GM10248 (cell line): ENCODE measurements at regions not wholly inside any gene's neighbourhood (a gene's known extent, or its start where the extent isn't known, plus 50 kb on each side); places are given as distances from the start of the nearest gene placed in this dataset.
"Not testable (repeated sequence)": the region's sequence is repeated elsewhere in the genome, so short reads cannot be mapped to it uniquely, and the experiment has no call there.

ENCODE experiments used
- CTCF ChIA-PET: fragments of 300-600 bp; sonication (Branson Sonifier 250); formaldehyde crosslinking; extraction: SDS; loops from one replicate; lab custom pipeline; 2021; ENCODE audit warnings: antibody characterized with exemption; lab: Yijun Ruan, JAX
- POLR2A ChIA-PET: fragments of 350-650 bp; sonication (Branson Sonifier 250); formaldehyde crosslinking; extraction: SDS; loops from one replicate; lab custom pipeline; 2020; ENCODE audit warnings: antibody characterized with exemption; lab: Yijun Ruan, JAX
- DNase-seq: peaks from one replicate; pipeline ENCODE4 v3.0.0; 2012; ENCODE audit errors: extremely low spot score
- CTCF ChIP-seq: IDR thresholded peaks from 2 replicates; pipeline ENCODE4 v1.5.1; 2012; ENCODE audit warnings: mild to moderate bottlenecking, low read depth; ENCODE audit errors: extremely low read depth, missing control alignments, control extremely low read depth

DNA sequence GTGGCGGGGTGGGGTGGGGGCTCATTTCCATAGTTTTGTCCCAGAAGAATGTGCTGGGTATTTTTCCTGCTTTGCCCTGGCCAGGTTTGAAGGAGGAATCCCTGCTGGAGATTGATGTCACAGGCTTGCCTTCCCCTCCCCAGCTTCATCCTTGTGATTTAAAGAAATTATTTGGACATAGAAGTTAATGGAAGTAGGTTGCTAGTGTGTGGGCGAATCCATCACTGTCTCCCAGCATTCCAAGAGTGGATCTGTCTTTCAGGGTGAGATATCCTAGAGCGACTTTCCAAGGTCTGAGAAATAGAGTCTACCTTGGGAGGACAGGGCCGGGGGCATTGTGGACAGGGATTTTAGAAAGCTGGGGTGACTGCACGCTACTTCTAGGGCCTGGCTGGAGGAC is 64.9 kb upstream of the HSPA9 start:
- ChIA-PET POLR2A (no interaction called here), CTCF (interaction anchor here (1.3 to 8.2 kb wide), 7 partner anchors 11 to 622 kb away, joined by 4 to 60 read pairs (median 7); no protein-coding TSS in a partner anchor)
- DNase-seq = no peak
- TF ChIP-seq CTCF = no peak

DNA sequence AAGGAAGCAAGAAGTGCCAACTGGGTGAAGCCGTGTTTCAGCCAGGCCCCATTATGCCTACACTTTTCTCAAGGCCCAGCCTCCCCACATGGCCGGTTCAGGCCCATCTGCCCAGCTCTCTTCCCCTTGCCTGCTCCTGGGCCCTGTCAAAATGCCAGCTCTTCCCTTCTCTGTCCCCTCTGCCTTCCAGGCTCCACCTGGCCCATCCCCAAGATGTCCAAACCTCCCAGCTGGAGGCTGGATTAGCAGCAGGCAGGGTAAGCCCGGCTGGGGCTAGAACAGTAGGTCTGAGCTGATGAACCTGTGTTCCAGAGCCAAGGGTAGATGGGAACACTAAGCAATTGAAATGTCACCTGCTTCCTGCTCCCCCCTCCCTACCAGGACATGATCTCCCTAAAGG is 64.1 kb upstream of the HSPA9 start:
- CTCF ChIA-PET = interaction anchor here (0.6 to 8.2 kb wide), 4 partner anchors 12 to 150 kb away, joined by 3 to 60 read pairs (median 12); no protein-coding TSS in a partner anchor
- TF ChIP-seq CTCF = no peak
- no peak for DNase-seq
- POLR2A ChIA-PET = interaction anchor here (0.5 kb wide), 1 partner anchor 635 kb away, joined by 4 read pairs; no protein-coding TSS in a partner anchor

DNA sequence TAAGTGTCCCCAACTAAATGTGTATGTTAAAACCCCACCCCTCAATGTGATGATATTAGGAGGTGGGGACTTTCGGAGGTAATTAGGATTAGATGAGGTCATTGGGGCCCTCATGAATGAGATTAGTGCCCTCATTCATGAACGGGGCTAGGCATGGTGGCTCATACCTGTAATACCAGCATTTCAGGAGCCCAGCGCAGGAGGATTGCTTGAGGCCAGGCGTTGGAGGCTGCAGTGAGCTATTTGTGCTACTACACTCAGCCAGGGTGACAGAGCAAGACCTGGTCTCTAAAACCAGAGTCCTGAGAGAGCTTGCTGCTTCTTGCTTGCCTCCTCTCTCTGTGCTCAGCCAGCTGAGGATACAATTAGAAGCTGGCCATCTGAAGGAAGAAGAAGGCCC is 62.1 kb upstream of the HSPA9 start:
- DNase-seq = no peak
- no peak for TF ChIP-seq CTCF
- ChIA-PET POLR2A (no interaction called here), CTCF (interaction anchor here (2.1 to 8.2 kb wide), 3 partner anchors 8 to 152 kb away, joined by 5 to 60 read pairs (median 5); no protein-coding TSS in a partner anchor)

DNA sequence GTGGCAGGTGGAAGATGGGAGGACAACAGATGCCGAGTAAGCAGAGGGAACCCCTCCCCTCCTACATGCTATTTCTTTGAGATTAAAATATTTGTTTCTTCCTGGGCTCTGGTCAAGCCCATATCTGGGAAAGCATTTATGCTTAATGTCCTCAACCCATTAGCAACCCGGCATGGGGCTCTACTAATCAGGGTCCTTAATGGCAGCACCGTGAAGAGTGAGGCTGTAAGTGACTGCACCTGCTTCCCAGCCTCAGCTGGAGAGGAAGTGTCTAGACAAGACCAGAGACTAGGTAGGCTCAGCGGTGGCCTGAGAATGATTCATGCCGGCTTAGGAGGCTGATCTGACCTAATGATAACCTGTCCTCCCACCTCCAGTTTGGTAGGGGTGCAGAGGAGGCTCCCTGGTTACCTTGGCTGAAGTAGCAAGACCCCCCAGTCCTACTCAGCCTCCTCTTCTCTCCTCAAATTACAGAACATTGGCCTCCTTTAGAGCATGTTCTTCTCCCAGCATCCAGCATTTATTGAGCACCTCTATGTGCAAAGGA is 61.3 kb upstream of the HSPA9 start:
- DNase-seq = no peak
- ChIA-PET POLR2A (no interaction called here), CTCF (interaction anchor here (2.1 to 8.2 kb wide), 3 partner anchors 9 to 153 kb away, joined by 5 to 60 read pairs (median 5); no protein-coding TSS in a partner anchor)
- no peak for TF ChIP-seq CTCF

GRCh38 chr5:138635708-138636107 is 60.5 kb upstream of the HSPA9 start:
- no peak for DNase-seq
- POLR2A ChIA-PET = interaction anchor here (0.5 kb wide), 1 partner anchor 118 kb away, joined by 3 read pairs; no protein-coding TSS in a partner anchor
- CTCF ChIA-PET = interaction anchor here (2.1 to 8.2 kb wide), 2 partner anchors 10 to 15 kb away, joined by 5 to 60 read pairs; no protein-coding TSS in a partner anchor
- no peak for TF ChIP-seq CTCF

DNA sequence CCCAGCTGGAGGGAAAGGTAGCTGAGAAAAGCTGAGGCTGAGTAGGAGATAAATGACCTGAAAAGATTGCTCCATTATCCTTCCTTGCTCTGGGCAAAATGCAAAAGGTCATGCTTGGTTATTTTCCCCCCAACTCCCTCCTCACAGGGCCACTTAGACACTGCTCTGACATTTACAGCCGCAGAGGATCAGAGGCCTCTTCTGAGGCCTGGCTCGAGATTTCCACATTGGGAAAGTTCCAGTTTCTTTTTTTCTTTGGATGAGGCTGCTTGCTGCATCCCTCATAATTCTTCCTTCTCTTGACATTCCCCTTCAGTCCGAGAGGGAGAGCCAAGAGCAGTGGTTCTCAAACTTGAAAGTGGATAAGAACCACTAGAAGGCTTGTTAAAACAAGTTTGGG is 60.1 kb upstream of the HSPA9 start:
- DNase-seq = no peak
- TF ChIP-seq CTCF = no peak
- POLR2A ChIA-PET = interaction anchor here (0.5 kb wide), 1 partner anchor 119 kb away, joined by 3 read pairs; no protein-coding TSS in a partner anchor
- CTCF ChIA-PET = interaction anchor here (2.1 to 8.2 kb wide), 2 partner anchors 10 to 16 kb away, joined by 5 to 60 read pairs; no protein-coding TSS in a partner anchor

GRCh38 chr5:138634804-138635203 is 59.6 kb upstream of the HSPA9 start:
- CTCF ChIA-PET = interaction anchor here (1.5 to 3.0 kb wide), 4 partner anchors 7 to 20 kb away, joined by 4 to 12 read pairs (median 8); no protein-coding TSS in a partner anchor
- DNase-seq, POLR2A ChIA-PET: not testable (repeated sequence)
